Ammon's horn (tissue), 1 donor: ENCODE measurements at regions not wholly inside any gene's neighbourhood (a gene's known extent, or its start where the extent isn't known, plus 50 kb on each side); places are given as distances from the start of the nearest gene placed in this dataset.
A peak's percentile ranks its signal among the peaks of the same experiment; 100 is the strongest.
"Not testable (repeated sequence)": the region's sequence is repeated elsewhere in the genome, so short reads cannot be mapped to it uniquely, and the experiment has no call there.

ENCODE experiments used
- DNase-seq: peaks from one replicate; pipeline ENCODE4 v3.0.0-alpha.2; 2016; ENCODE audit warnings: low spot score

DNA sequence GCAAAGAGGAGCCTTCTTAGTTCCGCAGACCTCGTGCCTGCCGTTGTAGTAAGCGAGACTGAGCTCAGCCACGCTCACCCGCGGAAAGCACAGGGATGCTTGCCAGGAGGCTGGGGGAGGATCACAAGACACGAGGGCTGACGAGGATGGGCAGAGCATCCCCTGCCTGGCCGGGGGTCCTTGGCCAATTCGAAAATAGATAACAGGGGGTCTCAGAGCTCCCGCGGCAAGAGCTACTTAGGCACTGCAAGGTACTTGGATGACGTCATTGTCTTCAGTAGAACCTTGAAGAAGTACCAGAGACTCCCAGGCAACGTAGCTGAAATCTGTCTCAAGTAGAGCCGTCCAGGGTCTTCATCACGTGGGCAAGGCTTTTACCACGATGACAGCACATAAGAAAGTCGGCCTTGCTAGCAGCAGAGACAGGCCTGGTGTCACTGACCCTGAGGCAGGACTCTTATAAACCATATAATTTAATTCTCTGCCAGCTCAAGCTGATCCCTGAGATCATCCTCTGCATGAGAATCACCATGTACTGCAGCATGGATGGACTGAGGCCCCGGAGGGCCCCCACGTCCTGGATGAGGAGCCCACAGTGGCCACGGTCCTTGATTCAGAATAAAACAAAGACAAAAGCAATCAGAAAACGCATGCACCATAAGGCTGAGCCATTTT lies 81.9 kb downstream of the TMEM18 start:
- DNase-seq = no peak

DNA sequence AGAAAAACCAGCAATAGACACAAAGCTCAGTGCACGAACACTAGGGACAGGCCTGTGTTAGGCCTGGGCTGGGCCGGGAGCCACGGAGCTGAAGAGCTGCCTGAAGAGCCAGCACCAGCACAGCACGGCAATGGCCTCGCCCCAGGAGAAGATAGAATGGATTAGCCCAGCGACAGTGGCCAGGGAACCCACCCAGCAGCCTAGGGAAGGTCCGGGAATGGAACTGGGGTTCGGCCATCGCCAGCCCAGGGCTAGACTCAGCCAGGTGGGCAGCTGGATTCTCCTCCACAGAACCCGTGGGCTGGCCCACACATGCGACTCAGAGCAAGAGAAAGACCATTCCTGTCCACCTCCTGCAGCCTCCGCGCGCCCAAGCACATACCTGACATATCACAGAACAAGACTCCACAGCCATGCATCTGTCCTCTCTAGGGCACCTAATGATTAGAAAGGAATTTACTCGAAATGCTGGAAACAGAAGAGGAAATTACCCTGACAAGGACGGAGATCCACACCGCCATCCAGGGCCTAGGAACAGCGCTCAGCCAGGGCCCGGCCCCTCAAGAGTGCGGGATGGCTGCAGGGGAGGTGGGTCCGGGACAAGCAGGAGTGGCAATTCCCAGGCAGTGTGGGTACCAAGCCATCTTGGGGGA lies 82.8 kb downstream of the TMEM18 start:
- DNase-seq = no peak

DNA sequence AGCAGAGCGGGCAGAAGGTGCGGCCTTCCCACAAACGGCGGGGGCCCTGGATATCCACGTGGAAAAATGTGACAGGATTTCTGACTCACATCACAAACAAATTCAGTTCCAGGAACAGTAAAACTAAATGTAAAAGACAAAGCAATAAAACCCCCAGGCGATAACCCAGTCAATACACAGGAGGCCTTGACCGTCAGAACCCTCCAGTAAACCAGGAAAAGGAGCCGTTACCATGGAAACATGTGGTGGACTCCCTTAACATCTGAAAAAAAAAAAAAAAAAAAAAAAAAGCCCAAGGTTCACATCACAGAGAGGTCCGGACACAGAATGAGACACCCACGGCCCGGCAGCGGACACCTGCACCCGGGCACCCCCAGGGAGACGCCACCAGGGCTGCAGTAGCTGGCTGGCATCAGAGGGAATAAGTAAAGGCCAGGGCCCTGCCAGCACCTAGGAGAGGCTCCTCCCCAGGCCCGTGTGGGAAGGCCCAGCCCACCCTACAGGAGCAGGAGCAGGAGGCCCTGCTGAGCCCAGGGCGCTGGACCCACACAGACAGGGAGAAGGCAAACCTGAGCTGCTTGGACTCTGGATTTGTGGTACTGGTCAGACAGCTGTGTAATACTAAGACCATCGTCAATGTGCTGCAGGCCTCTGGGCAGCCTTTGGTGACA lies 83.7 kb downstream of the TMEM18 start:
- DNase-seq = no peak

DNA sequence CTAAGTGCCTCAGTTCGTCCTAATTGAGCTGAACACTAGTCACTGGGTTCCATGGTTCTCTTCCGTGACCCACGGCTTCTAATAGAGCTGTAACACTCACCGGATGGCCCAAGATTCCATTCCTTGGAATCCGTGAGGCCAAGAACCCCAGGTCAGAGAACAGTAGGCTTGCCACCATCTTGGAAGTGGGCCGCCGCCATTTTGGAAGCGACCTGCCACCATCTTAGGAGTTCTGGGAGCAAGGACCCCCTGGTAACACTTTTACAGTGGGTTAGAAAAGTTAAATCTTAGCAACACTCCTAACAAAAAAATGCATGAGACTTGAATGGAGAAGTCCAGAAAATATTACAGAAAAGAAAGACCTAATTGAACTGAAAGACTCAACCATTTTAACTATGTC lies 84.5 kb downstream of the TMEM18 start:
- no peak for DNase-seq

DNA sequence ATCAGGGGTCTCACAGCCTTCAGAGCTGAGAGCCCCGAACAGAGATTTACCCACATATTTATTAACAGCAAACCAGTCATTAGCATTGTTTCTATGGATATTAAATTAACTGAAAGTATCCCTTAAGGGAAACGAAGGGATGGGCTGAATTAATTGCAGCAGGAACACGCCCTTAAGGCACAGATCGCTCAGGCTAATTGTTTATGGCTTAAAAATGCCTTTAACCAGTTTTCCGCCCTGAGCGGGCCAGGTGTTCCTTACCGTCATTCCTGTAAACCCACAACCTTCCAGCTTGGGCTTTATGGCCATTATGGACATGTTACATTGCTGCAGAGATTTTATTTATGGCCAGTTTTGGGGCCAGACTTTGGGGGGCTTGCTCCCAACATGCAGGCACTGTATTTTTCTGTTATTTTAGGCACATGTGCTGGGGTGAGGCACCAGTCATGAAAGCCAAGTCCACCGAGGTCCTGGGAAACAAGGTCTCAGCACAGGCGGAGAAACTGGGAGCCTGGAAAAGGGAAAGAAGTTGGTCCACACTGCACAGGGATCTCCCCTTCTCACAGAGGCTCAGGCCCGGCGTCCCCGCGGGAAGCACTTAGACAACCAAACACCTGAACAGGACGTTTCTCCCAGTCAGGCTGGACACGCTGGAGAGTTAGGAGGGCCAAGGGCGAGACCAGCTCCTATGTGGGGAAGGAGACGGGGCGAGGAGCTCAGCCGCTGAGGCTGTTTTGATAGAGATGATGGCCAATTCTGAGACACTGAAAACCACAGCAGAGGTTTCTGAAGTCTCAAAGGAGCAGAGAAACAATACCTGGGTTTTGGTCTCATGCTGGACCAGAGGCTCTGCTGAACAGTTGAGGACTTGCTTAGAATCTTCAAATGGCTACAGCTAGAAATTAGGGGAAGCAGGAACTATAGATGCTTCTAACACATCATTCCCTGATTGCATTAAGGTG lies 86.7 kb downstream of the TMEM18 start:
- DNase-seq = no peak

DNA sequence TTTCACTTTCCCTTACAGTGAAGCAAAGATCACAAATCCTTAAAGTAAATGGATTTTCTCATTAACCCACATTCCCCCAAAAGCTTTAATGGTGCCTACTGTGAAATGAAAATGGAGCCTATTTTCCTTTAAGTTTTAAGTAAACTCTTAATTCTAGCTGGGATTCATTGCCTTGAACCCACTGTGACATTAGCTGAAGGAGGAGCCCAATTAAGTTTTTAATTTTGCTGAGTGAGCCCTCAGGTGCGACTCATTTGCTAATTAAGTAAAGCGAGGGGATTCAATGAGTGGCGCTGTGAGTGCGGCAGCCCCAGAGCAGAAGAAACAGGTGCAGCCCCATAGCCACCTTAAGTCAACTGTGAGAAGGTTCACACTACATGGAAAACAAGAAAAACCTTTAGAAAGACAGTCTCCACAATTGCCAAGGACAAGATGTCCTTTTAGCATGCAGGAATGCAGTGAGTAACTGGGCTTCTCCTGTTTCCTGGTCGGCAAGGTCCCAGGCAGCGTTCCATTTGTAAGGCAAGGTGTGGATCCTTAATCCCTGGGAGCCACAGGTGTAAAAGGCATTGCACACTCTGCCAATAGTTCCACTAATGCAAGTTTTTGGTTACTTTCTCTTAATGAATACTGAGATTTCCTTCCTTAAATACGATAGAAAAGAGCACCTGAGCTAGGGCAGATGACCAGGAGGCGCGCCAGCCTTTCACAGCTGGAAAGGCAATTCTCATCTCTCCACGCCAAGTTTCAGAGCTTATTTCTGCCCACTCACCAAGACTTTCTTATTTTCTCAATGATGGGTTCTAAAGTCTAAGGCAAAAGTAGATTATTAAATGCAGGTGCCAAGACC lies 87.7 kb downstream of the TMEM18 start:
- no peak for DNase-seq

DNA sequence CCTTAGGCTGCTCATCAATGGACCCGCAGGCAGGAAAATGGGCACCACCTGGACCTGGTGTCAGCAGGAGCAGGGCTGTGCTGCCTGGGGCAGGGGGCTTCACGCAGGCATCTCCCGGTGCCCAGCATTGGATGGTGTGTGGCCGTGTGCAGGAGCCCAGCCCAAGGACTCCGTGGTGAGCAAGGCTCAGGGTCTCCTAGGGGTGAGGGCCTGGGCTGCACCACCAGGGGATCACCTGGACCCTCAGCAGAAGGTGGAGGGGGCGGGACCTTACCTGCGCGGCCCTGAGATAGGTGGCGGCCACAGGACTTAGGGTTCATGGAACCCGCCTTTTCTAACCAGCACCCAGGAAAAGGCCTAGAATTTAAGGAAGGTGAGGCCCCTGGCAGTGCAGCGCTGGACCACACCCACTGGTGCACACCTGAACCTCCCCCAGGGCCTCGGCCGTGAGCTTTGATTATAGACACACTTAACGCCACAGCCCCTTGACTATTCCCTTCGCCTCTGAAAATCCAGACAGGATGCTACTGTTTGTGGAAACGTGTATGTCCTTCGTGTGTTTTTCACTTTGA lies 89.0 kb downstream of the TMEM18 start:
- DNase-seq = no peak

DNA sequence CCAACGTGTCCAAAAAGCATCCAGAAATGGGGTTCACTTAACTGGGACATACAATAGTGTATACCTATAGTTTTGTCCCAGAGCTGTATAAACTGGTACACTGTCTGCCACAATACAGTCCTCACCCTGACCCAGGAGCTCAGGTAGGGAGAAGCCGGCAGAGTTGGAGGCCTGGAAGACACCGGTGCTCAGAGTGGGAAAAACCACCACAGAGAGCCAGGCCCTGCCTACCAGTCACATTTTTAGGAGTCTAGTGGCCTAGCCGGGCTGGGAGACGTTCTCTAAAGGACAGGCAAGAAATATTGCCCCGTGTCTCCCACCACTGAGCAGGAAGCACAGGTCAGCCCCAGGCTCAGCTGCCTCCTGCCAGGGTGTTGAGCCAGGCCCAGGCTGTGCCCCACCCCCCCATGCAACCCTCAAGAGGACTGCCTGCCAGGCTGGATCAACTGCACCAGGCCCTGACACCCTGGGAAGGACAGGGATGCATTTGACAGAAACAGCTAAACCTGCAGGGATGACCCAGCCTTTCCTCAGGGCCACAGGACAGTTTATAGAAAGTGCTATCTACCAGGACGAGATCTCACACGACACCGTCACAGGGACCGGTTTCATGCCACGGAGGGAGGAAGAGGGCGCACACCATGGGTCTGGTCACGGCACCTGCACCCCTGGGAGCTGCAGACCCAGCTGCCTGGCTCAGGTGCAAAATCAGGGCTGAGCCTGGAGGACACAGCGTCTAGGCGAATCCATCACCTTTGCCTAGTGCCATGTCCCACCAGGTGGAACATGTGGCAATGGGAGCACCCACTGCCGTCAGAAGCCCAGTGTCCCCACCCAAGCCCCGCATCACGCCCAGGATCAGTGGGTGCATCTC lies 89.9 kb downstream of the TMEM18 start:
- DNase-seq = no peak

DNA sequence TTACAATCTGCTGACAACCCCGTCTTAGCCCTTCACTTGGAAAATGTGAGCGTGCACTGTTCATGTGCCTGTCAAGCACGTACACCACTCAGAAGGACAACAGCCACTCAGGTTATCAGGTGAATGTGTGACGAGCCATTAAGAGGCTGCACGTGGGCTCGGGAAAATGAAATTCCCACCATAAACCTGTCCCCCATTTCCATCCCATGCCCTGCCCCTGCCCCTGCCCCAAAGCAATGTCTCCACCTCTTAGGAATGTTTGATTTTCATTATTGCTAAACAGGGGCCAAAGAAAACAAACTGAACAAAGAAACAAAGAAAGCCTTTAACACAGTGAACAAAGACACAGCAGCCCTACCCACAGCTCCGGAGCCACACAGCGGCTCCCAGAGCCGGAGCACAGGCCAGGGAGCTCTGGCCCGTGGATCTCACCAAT lies 90.5 kb downstream of the TMEM18 start:
- peak; percentile 8 for DNase-seq

DNA sequence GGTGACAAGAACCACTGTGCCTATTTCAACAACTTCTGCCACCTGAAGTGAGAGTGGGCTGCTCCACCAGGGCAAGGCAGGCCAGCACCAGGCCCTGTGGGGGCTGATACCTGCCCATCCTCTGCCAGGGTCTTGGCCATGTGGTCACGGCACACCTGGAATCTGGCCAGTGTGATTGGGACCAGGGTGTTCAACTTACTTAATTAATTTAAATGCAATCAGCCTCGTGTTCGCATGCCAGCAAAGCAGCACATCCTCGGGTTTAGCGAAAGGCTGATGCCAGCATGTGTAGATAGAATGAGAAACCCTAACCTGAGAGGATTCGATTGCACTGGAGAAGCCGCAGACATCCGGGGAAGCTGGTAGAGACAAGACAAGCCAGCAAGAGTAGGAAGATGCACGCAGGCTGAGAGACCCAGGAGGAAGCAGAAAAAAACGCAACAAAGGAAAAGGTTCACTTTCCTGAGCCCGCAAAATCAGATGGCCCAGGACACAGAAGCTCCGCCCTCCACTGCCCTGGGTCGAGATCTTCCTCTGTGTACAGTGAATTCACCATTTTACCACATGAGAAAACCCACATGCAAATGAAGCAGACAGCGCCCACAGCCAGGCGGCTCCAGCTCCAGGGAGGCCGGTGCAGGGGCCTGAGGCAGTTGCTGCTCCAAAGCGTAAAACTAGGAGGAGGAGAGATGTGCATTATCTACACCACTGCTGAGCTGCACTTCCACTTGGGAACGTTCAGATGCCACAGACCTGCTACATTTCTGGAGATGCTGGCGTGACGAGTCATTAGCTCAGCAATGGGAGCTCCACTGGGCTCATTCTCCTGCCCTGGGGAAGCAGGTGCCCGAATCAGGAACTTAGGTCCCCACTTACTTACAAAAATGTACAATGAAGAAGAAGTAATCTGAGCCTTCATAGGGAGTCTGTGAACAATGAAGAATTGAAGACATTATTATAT lies 92.1 kb downstream of the TMEM18 start:
- DNase-seq = no peak

DNA sequence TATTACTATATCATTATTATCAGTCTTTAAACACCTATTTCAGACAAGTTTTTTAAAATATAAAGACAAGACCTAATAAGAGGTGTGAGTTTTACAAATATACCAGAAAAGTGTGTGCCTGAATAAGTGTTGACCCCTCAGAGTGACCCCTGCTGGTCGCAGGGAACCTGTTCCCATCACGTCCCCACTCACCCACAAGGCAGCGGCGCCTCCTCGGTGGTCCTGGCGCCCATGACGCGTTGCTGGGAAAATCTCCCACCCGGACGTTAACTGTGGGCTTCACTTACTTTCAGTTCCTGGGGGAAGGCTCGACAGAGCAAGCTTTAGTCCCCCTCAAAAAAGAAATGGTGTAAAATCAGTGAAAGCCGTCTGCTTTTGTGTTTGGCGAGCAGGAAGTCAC lies 93.5 kb downstream of the TMEM18 start:
- DNase-seq = no peak

DNA sequence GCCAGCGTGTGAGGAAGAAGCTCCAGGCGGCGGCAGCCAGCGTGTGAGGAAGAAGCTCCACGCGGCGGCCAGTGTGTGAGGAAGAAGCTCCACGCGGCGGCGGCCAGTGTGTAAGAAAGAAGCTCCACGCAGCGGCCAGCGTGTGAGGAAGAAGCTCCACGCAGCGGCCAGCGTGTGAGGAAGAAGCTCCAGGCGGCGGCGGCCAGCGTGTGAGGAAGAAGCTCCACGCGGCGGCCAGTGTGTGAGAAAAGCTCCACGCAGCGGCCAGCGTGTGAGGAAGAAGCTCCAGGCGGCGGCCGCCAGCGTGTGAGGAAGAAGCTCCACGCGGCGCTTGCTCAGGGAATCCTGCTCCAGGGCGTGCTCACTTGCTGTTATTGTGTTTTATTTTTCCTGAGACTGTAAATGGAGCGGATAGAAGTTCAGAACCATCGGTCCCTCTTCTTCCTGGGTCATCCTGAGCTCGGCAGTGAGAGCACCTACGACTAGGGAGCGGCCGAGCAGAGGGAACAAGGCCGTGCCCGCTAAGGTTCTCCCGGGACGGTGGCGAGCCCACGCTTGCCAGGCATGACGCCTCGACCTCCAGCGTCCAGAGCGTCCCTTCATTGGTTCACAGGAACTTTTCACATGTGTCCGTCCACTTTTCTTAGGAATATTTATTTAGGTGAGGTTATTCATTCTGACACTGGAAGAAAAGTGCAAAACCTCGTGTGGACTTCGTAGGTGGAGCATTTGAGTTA lies 94.2 kb downstream of the TMEM18 start:
- no peak for DNase-seq

DNA sequence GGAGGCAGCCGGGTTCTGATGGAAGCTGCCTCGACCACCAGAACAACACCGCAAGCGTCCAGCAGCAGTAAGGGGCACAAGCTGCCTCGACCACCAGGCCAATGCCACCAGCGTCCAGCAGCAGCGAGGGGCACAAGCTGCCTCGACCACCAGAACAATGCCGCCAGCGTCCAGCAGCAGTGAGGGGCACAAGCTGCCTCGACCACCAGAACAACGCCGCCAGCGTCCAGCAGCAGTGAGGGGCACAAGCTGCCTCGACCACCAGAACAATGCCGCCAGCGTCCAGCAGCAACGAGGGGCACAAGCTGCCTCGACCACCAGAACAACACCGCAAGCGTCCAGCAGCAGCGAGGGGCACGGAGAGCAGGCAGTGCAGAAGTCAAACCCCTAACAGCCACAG lies 94.9 kb downstream of the TMEM18 start:
- DNase-seq = not testable (repeated sequence)

DNA sequence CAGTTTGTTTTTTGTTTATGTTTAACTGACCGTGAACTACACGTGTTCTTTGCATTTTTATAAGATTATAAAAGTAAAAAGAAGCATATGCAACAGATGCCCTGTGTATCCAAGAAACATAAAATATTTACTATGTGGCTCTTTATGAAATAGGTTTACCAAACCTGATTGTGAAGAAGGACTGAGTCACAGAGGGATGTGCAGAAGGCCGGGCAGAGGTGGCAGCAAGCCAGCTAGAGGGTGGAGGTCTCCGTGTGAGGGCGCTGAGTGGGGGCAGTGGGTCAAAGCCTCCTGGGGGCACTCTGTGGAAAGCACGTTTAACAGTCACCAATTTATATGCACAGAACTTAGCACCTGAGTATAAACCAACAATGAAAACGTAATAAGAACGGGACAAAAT lies 97.2 kb downstream of the TMEM18 start:
- no peak for DNase-seq

DNA sequence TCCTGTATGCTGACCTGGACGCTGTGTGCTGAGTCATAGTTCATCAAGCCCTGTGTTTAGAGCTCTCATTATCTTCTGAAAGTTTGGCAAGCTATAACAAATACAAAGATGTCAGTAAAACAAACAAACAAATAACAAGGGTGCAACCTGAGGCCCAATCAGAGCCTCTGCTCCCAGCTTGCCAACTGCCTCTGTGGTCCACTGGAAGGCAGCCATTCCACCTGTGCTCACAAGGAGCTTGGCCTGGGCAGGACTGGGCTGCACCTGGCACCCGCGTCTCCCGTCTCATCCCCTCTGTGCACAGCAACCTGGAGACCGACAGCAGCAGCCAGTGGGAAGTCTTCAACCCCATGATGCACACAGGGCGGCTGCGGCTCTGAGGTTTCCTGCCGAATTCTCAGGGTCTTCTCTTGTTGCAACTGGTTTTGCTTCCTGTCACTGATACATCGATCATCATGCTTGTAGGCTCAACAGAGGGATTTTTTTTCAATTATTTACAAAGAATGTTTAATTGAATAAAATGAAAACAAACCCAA lies 97.8 kb downstream of the TMEM18 start:
- no peak for DNase-seq

DNA sequence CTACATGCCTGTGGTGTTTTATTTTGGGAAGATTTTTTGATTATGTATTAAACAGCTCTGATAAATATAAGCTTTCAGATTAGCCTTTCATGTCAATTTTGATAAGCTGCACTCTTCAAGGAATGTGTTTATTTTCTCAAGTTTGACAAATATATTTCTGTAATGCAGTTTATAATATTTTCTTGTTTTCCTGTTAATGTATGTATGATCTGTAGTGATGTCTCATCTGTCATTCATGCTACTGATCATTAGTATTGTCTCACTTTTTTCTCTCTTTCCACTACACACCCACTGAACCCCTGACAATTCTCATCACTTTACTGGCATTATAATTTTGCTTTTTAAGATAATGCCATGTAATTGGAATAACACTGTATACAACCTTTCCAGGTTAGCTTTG lies 100.9 kb downstream of the TMEM18 start:
- no peak for DNase-seq

DNA sequence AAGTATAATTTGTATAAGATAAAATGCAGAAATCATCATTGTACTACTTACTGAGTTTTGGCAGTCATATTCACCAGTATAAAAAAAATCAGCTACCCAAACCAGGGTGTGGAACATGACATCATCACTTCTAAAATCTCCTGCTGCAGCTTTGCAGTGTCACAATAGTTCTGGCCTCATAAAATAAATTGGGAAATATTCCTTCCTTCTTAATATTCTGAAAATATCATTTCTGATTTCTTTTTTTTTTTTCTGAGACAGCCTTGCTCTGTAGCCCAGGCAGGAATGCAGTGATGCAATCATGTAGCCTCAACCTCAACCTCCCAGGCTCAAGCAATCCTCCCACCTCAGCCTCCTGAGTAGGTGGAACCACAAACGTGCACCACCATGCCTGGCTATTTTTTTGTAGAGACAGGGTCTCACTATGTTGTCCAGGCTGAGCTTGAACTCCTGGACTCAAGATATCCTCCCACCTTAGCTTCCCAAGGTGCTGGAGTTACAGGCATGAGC lies 101.4 kb downstream of the TMEM18 start:
- no peak for DNase-seq
